PC-3 (cell line): ENCODE measurements at regions not wholly inside any gene's neighbourhood (a gene's known extent, or its start where the extent isn't known, plus 50 kb on each side); places are given as distances from the start of the nearest gene placed in this dataset.

ENCODE experiments used
- ATAC-seq: fragments of 200-7000 bp; cut with Tn5 transposase; 2 replicates; pipeline ENCODE4 v1.9.1; 2020; ENCODE audit warnings: mild to moderate bottlenecking, moderate library complexity
- BruUV-seq: library from RNA; stranded (reverse); fragments of 400-500 nt; replicated peaks from 2 replicates; lab custom pipeline; 2021; lab: Mats Ljungman, UMichigan
- CTCF ChIA-PET: fragments of 300-600 bp; sonication (Branson Sonifier 250); formaldehyde crosslinking; loops from one replicate; lab custom pipeline; 2022; ENCODE audit warnings: antibody characterized with exemption; lab: Charles Lee
- POLR2A ChIA-PET: fragments of 300-600 bp; sonication (Branson Sonifier 250); formaldehyde crosslinking; loops from one replicate; lab custom pipeline; 2022; ENCODE audit warnings: antibody characterized with exemption; ENCODE audit not compliant: unreplicated experiment; lab: Charles Lee
- DNase-seq: peaks from one replicate; pipeline ENCODE4 v3.0.0-alpha.2; 2015
- H2AFZ ChIP-seq: fragments of 300-600 bp; sonication (generic); 2 replicates; pipeline ENCODE4 v1.6.0; 2016; ENCODE audit warnings: antibody characterized with exemption, low read length
- H3F3A ChIP-seq: fragments of 300-600 bp; sonication (generic); one replicate; pipeline ENCODE4 v1.6.0; 2017; ENCODE audit warnings: antibody characterized with exemption, low read length, control low read depth, mild to moderate bottlenecking; ENCODE audit not compliant: unreplicated experiment
- H3K27ac ChIP-seq: fragments of 300-600 bp; sonication (generic); 2 replicates; pipeline ENCODE4 v1.5.1; 2016; ENCODE audit warnings: mild to moderate bottlenecking, low read length
- H3K27me3 ChIP-seq: fragments of 300-600 bp; sonication (generic); 2 replicates; pipeline ENCODE4 v1.6.1; 2016; ENCODE audit warnings: low read length, mixed read lengths
- H3K36me3 ChIP-seq: fragments of 300-600 bp; sonication (generic); 2 replicates; pipeline ENCODE4 v1.6.1; 2016; ENCODE audit warnings: low read depth, mixed run types, low read length, mixed read lengths
- H3K4me1 ChIP-seq: fragments of 300-600 bp; sonication (generic); 2 replicates; pipeline ENCODE4 v1.5.1; 2016; ENCODE audit warnings: low read length; ENCODE audit not compliant: insufficient read depth
- H3K4me2 ChIP-seq: fragments of 300-600 bp; sonication (generic); 2 replicates; pipeline ENCODE4 v1.6.0; 2016; ENCODE audit warnings: low read length
- H3K4me3 ChIP-seq: fragments of 300-600 bp; sonication (generic); 2 replicates; pipeline ENCODE4 v1.5.1; 2016; ENCODE audit warnings: mild to moderate bottlenecking, low read length, mixed read lengths
- H3K79me2 ChIP-seq: fragments of 300-600 bp; sonication (generic); 2 replicates; pipeline ENCODE4 v1.6.1; 2017; ENCODE audit warnings: low read length, mixed read lengths
- H3K9ac ChIP-seq: fragments of 300-600 bp; sonication (generic); 2 replicates; pipeline ENCODE4 v1.6.0; 2016; ENCODE audit warnings: mild to moderate bottlenecking, low read length
- H3K9me2 ChIP-seq: fragments of 300-600 bp; sonication (generic); replicated peaks from 2 replicates; pipeline ENCODE4 v1.6.1; 2016; ENCODE audit warnings: mixed run types, low read length, mixed read lengths
- H3K9me3 ChIP-seq: fragments of 300-600 bp; sonication (generic); 2 replicates; pipeline ENCODE4 v1.6.1; 2016; ENCODE audit warnings: low read length, mixed read lengths
- H4K20me1 ChIP-seq: fragments of 300-600 bp; sonication (generic); 2 replicates; pipeline ENCODE4 v1.6.1; 2016; ENCODE audit warnings: low read length, mixed read lengths
- EZH2 ChIP-seq: fragments of 300-600 bp; sonication (generic); IDR thresholded peaks from one replicate; pipeline ENCODE4 v1.6.1; 2017; ENCODE audit warnings: antibody characterized with exemption, mild to moderate bottlenecking, low read length; ENCODE audit not compliant: unreplicated experiment
- EZH2phosphoT487 ChIP-seq: fragments of 300-600 bp; sonication (generic); IDR thresholded peaks from 2 replicates; pipeline ENCODE4 v1.6.1; 2018; ENCODE audit warnings: mild to moderate bottlenecking, antibody characterized with exemption, low read length, borderline replicate concordance
- intact Hi-C: fragments of 100-400 bp; cut with micrococcal nuclease; formaldehyde crosslinking; loops from 2 replicates; pipeline ENCODE4 v1.9.0; 2023
- TF ChIP-seq, protein P1 (sequence below): fragments of 300-600 bp; sonication (generic); conservative IDR thresholded peaks from 2 replicates; pipeline ENCODE4 v1.5.1; 2017; ENCODE audit warnings: antibody characterized with exemption, low read depth, mild to moderate bottlenecking, low read length

- Histone ChIP-seq H3K36me3 (no peaks in the 10 kb centered on the region), H3K4me1 (no peaks in the 10 kb centered on the region), H3F3A (no peaks in the 10 kb centered on the region), H3K9me3 (no peaks in the 10 kb centered on the region), H3K79me2 (no peaks in the 10 kb centered on the region), H4K20me1 (no peaks in the 10 kb centered on the region), H2AFZ (no peak overlapping the region), H3K9me2 (no peaks in the 10 kb centered on the region), H3K9ac (no peak overlapping the region), H3K27me3 (no peaks in the 10 kb centered on the region), H3K4me3 (no peak overlapping the region), H3K4me2 (no peak overlapping the region), H3K27ac (no peak overlapping the region)
- TF ChIP-seq, protein P1, sequence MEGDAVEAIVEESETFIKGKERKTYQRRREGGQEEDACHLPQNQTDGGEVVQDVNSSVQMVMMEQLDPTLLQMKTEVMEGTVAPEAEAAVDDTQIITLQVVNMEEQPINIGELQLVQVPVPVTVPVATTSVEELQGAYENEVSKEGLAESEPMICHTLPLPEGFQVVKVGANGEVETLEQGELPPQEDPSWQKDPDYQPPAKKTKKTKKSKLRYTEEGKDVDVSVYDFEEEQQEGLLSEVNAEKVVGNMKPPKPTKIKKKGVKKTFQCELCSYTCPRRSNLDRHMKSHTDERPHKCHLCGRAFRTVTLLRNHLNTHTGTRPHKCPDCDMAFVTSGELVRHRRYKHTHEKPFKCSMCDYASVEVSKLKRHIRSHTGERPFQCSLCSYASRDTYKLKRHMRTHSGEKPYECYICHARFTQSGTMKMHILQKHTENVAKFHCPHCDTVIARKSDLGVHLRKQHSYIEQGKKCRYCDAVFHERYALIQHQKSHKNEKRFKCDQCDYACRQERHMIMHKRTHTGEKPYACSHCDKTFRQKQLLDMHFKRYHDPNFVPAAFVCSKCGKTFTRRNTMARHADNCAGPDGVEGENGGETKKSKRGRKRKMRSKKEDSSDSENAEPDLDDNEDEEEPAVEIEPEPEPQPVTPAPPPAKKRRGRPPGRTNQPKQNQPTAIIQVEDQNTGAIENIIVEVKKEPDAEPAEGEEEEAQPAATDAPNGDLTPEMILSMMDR: no peak
- TF ChIP-seq EZH2: no peak
- no peak for TF ChIP-seq EZH2phosphoT487
- intact Hi-C loops: no loop called here
- CTCF ChIA-PET: no interaction called here
- DNase-seq (no peak), ATAC-seq (no peak)
- no TSS peak for BruUV-seq
- POLR2A ChIA-PET: no interaction called here
Measured at GRCh38 chr10:9762966-9763656, 1254.6 kb upstream of the CELF2 start.

- Histone ChIP-seq H3K9me2 (no peaks in the 10 kb centered on the region), H3F3A (no peaks in the 10 kb centered on the region), H3K36me3 (no peaks in the 10 kb centered on the region), H3K4me2 (no peak overlapping the region), H3K27me3 (no peaks in the 10 kb centered on the region), H3K79me2 (no peaks in the 10 kb centered on the region), H3K9me3 (no peaks in the 10 kb centered on the region), H3K4me3 (no peak overlapping the region), H3K9ac (no peak overlapping the region), H3K4me1 (no peaks in the 10 kb centered on the region), H2AFZ (no peak overlapping the region), H4K20me1 (no peaks in the 10 kb centered on the region), H3K27ac (no peak overlapping the region)
- TF ChIP-seq EZH2: no peak
- TF ChIP-seq, protein P1: no peak
- TF ChIP-seq EZH2phosphoT487: no peak
- no peak for DNase-seq
- ATAC-seq: no peak
- CTCF ChIA-PET: no interaction called here
- no TSS peak for BruUV-seq
- intact Hi-C loops: no loop called here
- POLR2A ChIA-PET: no interaction called here
Measured at GRCh38 chr10:9766762-9767161, 1250.9 kb upstream of the CELF2 start.

DNA sequence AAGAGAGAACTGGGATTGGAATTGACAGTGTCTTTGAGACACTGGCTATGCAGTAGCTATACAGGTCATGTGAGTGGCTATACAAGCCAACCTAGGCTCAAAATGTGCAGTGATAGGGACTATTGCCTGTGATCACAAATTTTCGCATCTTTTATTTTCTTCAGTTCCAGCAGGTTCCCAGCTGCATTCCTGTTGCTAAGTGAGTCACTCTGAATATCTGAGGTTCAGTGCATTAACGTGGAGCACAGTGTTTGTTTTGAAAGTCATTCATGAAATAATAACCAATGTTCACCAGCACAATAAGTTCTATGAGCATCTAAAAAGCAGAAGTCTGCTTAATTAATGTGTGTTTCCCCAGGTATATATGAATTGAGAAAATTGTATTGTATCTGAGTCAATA, 1236.0 kb upstream of the CELF2 start:
- POLR2A ChIA-PET: no interaction called here
- H3K27ac ChIP-seq: no peak overlapping the region
- CTCF ChIA-PET: no interaction called here
- H3K9ac ChIP-seq: no peak overlapping the region
- intact Hi-C loops: no loop called here
- DNase-seq: no peak
- H3K9me3 ChIP-seq: no peaks in the 10 kb centered on the region
- no peaks in the 10 kb centered on the region for H3F3A ChIP-seq
- no peak overlapping the region for H2AFZ ChIP-seq
- H3K4me3 ChIP-seq: no peak overlapping the region
- H3K36me3 ChIP-seq: no peaks in the 10 kb centered on the region
- TF ChIP-seq EZH2 (no peak), EZH2phosphoT487 (no peak)
- TF ChIP-seq, protein P1: no peak
- no peaks in the 10 kb centered on the region for H3K9me2 ChIP-seq
- BruUV-seq: no TSS peak
- no peaks in the 10 kb centered on the region for H4K20me1 ChIP-seq
- no peaks in the 10 kb centered on the region for H3K27me3 ChIP-seq
- H3K79me2 ChIP-seq: no peaks in the 10 kb centered on the region
- ATAC-seq: no peak
- H3K4me2 ChIP-seq: no peak overlapping the region
- no peaks in the 10 kb centered on the region for H3K4me1 ChIP-seq
